ENCODE measurements at regions not wholly inside any gene's neighbourhood (a gene's known extent, or its start where the extent isn't known, plus 50 kb on each side); places are given as distances from the start of the nearest gene placed in this dataset.

DNA sequence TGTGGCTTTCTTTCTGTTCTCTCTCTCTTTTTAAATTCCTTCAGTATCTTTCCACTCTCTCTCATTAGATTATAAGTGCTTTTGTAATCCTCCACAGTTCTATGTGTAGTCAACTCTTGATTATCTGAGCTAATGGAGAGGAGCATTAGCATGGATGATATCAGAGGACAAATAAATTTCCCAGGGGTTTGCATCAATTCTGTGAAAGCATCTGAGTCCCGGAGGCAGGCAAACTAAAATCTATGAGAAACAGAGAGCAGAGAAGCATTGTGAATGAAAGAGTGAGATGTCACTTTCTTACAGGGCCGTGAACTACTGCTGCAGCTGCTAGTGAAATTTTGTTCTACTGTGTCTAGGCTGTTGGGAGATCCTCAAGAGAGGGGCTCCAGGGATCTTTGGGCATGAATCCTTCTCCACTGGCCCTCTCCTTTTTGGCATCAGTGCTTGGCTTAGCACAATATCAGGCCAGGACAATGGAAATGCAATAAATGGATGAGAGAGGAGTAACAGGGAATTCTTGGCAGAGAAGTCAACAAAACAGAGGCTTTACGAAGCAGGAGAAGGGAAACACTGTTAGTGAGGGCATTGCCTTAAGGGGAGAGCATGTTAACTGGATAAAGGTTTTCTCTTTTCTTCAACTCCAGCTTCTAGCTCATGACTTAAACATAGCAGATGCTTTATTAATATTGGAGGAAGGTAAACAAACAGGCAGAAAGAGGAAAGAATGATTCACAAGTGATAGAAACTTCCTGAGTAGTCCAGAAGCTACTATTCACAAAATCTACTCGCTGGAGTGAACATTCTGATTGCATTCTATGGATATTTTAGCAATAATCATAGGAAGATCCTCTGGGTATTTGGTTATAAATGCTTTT, 847.0 kb upstream of the MAP3K7 start:
- DNase-seq = no peak

DNA sequence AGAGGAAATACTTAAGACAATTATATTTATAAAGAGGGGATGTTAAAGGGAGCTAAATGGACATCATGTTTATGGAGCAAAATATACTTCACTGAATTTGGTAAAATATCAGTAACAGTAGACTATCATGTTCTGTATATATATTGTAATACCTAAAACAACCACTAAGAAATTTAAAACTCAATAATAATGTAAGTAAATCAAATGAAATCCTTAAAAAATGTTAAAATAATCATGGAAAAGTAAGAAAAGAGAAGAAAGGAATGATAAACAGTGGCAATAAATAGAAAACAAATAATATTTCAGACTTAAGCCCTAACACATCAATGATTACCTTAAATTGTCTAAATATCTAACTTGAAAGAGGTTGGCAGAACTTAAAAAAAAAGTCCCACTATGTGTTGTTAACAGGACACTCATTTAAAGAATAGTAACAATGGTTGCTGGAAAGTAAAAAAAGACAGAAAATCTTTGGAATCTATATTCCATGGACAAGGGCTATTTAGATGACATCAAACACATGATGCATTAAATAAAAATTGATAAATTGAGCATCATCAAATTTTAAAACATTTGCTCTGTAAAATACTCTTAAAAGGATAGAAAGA, 842.2 kb upstream of the MAP3K7 start:
- DNase-seq = no peak

DNA sequence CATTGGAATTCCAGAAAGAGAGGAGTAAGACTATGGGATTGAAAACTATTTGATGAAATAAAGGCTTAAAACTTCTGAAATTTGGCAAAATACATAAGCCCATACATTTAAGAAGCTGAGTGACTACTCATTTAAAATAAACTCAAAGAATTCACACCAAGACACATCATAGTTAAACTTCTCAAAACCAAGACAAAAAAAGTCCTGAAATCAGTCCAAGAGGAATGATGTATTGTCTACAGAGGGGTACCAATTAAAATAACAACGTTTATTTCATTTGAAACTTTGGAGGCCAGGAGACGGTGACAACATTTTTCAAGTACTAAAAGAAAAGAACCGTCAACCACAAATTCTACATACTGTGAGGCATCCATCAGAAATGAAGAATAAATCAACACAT, 841.4 kb upstream of the MAP3K7 start:
- DNase-seq = no peak

DNA sequence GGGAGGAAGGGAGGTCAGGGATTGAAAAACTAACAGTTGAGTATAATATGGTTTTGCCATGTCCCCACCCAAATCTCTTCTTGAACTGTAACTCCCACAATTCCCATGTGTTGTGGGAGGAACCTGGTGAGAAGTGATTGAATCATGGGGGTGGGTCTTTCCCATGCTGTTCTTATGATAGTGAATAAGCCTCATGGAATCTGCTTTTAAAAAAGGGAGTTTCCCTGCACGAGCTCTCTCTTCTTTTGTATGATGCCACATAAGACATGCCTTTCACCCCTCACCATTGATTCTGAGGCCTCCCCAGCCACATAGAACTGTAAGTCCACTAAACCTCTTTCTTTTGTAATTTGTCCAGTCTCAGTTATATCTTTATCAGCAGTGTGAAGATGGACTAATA, 833.4 kb upstream of the MAP3K7 start:
- no peak for DNase-seq

DNA sequence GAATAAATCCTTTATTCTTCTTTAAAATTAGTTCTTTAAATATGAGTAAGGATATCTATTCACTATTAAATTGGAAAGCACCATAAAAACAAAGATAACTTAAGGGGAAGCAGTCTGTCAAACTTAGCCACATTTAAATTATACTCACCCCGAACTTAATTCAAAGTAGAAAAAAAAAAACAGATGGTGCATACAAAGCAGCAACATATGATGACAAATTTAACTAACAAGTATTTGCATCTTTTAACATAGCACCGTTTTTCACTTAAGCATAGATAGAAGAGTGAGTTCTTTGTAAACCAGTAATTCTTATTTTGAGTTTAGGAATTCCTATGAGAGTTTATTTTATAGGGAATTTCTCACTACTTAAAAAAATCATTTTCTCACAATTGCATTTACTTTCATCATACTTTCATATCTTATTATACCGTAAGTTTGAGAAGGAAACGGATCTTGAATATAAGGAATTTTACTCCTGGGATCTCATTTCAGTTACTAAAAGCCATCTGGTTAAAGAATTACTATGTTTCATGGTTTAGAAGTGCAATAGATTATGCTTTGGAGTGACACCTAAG, 828.2 kb upstream of the MAP3K7 start:
- DNase-seq = no peak

DNA sequence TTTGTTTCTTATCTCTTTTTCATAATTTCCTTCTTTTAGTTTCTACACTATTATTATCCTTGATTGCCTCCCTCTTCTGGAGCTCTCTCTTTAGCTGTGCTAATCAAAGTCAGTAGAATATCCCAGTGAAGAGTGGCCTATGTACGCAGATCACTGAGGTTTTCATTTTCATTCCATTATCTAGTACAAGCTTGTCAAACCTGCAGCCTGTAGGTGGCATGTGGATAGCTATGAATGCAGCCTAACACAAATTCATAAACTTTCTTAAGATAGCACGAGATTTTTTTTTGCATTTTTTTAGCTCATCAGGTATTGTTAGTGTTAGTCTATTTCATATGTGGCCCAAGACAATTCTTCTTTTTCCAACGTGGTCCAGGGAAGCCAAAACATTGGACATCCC, 825.7 kb upstream of the MAP3K7 start:
- DNase-seq = no peak

DNA sequence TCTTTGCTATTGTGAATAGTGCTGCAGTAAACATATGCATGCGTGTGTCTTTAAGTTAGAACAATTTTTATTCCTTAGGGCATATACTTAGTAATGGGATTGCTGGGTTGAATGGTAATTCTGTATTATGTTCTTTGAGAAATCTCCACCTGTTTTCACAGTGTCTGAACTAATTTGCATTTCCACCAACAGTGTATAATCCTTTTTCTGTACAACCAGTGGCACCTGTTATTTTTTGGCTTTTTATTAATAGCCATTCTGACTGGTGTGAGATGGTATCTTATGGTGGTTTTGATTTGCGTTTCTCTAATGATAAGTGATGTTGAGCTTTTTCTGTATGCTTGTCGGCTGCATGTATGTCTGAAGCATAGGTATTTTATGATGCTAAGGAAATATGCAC, 820.8 kb upstream of the MAP3K7 start:
- no peak for DNase-seq

DNA sequence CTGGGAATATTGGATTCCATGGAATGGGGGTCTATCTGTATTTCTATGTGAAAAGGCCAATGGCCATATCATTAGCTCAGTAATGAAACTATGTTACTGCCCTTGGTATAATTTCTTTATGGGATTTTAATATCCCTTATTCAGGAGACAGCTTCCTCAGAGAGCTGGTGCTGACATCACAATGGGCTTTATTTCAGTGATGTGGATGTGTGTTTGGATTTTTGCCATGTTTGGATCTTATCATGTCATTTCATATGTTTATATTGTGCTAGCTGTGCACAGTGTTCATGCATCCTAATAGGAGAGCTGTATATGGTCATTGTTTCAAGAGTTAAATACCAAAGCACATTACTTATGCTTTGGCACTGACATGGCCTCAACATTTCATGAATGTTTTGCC, 806.1 kb upstream of the MAP3K7 start:
- DNase-seq = no peak

DNA sequence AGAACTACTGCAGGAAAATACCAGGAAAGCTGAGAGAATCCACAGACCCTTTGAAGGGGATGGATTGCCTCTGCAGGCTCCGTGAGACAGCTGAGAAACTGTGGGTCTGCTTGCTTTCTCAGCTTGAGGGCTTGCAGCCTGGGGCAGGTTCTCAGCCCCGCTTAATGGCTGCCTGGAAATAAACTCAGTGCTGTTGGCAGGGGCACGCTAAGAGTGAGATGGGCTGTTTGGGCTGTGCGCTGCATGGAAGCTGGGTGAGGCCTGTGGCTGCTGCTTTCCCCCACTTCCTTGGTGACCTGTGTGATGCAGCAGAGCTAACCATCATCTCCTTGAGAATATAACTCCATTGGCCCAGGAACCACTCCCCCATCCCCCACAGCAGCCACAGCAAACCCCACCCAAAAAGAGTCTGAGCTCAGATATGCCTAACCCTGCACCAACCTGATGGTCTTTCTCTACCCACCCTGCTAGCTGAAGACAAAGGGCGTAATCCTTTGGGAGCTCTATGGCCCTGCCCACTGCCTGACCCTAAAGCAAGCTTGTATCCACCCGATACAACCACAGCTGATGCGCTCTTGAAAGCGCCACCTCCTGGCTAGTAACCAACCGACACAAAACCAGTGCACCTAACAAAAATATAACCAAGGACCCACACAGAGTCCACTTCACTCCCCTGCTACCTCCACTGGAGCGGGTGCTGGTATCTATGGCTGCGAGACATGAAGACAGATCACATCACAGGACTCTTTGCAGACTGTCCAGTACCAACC, 800.6 kb upstream of the MAP3K7 start:
- no peak for DNase-seq

DNA sequence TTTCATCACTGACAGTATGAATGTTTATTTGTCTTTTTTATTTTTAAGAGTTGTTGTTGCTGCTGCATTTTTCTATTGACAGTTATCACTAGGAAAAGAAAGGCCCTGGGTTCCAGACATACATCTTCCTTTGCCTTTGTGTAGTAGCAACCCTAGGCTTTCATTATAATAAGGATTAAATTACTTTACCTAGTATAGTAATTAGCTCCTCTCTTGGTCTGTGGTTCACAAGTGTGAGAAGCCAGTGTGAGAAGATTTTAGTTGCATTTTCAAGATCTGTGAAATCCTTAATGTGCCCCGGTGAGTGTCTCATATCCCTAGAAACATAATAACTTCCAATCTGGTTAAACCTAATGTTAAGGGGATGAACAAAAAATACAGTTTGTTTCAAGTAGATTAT, 799.3 kb upstream of the MAP3K7 start:
- no peak for DNase-seq

DNA sequence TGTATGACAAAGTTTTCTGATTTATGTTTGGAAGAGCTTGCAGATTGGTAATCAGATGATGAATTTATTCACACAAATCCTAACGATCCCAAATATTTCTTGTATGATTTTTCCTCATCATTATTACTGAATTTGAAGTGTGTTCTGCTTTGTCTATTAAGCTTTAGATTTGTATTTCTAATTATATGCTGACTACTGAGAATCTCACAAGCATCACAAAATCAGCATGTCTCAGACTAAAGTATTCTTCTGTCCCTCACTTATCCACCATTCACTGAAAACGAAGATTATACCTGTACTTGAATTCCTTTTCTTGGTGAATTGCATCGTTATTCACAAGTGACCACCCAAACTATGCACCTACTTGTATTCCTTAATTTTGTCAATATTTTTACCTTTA, 796.3 kb upstream of the MAP3K7 start:
- no peak for DNase-seq

DNA sequence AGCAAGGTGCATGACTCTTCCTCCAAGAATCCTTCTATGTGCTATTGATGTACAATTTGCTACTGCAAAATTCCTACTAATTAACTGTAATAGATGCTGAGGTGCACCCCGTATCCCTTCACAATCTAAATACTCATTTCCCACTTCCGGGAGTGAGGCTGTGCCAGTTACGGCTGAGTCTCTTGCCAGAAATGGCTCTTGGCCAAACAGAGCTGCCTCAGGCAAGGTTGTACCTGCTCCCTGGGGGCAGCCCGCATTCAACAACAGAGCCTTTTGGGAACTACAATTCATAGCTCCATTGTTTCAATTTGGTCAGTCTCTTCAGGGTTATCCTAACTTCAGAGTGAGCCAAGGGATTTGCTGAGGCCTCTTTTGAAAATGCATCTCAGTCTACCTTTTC, 789.8 kb upstream of the MAP3K7 start:
- DNase-seq = no peak

DNA sequence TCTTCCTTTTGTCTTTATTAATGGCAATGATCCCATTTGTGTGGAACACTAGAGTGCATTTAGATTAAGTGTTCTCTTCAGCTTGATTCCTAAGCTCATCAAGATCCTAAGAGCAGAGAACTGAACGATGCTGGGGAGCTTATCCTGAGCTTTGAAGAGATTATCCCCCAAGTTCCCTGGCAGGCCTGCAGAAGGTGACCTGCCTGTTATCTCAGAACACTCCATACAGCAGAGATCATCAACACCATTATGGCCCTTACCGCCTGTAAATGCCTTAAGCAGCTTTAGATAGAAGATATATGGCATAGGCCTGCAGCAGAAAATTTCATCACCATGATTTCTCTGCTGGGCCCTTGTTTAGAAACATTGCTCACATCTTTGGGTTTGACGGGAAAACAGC, 779.9 kb upstream of the MAP3K7 start:
- DNase-seq = no peak

DNA sequence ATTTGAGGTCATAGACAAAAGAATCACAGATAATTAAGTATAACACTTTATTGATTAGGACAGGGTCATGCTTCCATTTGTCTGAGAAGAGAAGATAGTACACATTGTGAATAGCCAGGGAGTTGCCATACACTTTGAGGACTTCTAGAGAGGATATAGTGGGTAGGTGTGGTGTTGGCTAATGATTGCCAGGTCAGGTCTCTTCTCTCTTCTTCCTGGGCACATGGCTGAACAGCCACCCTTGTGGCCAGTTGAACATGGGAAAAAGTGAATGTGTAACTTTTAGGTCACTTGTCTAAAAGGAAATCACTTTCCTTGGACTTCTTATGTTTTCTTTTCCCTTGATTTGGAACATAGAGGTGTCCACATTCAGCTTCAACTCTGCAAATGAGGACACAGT, 772.1 kb upstream of the MAP3K7 start:
- no peak for DNase-seq

DNA sequence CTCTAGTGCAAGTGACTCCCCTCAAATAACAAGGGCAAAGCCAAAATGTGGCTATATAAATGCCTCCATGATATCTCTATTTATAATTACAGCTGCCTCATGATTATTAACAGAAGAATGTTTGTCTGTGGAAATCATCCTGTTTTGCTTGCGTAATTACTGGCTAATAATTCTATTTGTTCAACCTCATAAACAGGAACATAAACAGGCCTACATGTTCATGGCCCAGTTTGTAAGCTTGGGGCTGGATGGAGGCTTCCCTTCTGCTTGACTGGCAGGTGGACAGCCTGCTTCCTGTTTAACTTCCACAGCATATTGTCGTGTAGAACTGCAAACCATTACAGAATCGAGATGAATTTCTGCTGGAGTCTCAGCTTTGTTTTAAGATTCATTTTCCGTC, 766.0 kb upstream of the MAP3K7 start:
- DNase-seq = no peak

DNA sequence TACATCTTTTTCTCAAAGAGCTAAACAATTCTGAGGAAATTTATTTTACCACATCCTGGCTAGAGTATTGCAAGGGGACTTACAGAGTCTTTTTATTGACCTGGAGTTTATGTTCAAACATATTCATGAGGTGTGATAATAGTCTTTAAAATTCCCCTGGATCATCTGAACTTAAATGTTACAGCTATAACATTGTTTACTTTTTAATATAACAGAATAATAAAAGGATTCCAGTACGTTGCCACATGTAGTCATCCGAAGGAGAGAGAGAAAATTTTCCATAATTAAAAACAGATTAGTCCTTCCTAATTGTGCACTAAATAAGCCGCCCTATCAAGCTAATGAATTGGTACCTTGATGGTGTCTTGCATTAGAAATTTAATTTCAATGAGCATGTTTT, 765.4 kb upstream of the MAP3K7 start:
- DNase-seq = no peak

DNA sequence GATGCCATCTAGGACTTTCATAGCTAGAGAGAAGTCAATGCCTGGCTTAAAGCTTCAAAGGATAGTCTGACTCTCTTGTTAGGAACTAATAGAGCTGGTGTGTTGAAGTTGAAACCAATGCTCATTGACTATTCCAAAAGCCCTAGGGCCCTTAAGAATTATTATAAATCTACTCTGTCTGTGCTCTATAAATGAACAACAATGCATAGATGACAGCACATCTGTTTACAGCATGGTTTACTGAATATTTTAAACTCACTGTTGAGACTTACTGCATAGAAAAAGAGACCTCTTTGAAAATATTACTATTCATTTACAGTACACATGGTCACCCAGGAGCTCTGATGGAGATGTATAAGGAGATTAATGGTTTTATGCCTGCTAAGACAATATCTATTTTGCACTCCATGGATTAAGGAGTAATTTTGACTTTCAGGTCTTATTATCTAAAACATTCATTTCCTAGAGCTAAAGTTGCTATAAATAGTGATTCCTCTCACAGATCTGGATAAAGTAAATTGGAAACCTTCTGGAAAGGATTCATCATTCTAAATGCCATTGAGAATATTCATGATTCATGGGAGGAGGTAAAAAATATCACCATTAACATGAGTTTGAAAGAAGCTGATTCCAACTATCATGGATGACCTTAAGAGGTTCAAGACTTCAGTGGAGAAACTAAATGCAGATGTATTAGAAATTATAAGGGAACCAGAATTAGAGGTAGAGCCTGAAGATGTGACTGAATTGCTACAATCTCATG, 763.5 kb upstream of the MAP3K7 start:
- DNase-seq = no peak

DNA sequence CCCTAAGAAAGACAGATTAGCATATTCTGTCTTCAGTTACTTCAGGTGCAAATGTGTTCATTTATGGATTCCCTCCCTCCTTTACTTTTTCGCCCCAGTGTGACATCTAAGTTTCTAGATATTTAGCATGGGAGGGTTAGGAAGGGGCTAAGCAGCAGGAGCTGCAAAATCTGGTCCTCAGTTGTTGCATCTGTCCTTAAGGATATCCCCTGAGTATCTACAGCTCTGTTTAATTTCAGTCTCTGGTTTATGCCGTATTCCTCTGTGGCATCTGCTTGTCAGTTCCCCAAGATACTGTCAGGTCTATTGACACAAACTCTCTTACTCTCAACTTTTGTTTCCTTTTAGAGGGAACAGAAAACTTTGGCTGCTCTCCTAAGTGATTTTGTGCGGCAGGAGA, 754.6 kb upstream of the MAP3K7 start:
- DNase-seq = no peak

DNA sequence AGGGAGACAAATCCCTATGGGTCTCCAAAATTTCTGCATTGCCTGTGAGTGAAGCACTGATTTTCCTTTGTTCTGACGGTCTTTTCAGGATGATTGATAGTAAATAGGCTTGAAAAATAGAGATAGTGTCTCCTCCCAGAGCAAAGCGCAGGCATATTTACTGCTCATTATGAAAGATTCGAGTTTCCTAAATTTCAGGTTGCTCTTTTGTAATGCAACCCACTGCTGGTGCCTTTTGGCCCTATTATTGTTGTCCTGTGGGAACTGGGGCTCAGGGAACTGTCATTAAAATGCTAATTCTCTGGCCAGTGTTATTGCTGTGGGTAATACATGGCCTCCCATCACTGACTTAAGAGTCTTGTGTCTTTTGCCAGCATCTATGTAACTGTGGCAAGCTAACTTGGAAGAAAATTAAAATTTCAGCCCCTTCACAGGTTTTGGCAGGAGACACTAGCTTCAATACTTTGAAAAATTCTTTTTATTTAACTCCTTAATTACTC, 754.1 kb upstream of the MAP3K7 start:
- DNase-seq = no peak

DNA sequence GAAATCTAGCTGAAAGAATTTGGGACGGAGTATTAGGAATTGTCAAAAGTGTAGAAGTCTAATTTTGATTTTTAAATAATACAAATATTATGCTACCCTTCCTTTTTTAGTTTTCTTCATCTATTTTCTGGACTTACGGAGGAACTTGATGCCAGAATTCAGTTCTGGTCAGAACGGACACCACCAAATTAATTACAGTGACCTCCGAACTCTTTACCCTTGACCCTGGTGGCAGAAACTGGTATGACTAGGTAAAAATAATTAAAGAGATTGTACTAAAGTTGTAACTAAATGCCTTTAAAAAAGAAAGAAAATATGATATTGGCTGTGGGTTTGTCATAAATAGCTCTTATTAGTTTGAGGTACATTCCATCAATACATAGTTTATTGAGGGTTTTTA, 751.1 kb upstream of the MAP3K7 start:
- DNase-seq = no peak

DNA sequence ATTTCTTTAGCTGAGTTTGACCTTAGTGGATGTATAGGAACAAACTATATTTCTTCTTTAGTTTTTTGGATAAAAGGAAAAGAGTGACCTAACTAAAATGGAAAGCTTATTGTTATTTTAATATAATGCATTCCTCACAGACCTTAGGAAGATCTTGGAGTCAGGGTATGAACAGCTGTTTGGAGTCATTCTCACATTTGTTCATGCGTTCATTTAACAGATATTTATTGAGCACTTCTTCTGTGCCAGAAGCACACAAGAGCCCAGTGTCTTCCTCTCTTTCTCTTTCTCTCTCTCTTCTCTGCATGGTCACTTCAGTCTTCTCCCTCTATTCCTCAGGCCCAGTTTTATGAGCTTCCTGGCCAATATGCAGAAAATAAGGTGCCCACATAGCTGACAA, 744.0 kb upstream of the MAP3K7 start:
- no peak for DNase-seq

DNA sequence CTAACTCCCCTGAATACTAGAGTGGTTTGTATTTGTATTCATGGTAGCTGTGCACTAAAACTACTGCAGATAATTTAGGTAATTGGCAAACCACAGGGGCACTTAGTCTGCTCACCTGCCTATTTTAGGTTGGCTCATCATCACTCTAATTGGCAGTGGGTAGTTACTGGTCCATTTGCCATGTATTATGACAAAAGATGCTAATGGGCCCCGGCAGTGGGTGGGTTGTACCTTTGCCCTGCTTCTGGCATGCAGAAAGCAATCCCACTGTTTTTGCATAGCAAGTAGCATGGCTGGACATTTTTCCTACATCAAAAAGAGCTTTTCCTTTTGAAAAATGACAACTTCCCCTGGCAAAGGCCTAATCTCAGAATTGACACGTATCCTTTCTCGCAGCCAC, 741.4 kb upstream of the MAP3K7 start:
- no peak for DNase-seq

DNA sequence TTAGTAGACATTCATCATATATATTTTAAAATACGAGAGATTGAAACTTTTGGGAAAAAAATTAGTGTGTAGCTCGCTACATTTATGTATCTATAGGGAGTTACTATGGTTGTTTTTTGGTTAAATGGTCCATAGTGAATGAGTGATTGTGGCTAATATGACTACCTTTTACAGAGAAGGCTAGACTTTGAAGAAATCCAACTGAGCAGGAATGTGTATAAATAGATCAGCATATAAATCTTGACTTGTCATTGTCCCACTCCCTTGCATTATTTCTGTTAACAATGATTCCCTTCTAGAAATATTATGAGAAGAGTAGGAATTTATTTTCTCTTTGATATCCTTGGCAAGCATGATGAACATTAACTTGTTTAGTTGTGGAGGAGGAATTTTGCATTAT, 737.8 kb upstream of the MAP3K7 start:
- no peak for DNase-seq

Measured in NCI-H510A treated with DMSO at 0.1 percent for 48 hours (cell line).